ENCODE measurements at regions not wholly inside any gene's neighbourhood (a gene's known extent, or its start where the extent isn't known, plus 50 kb on each side); places are given as distances from the start of the nearest gene placed in this dataset.

- CTCF ChIA-PET, result no interaction called here
- Mint-ChIP-seq H3K4me1 (ENCODE audit: low read depth, unreplicated experiment) (no peaks in the 10 kb centered on the region), H3K36me3 (ENCODE audit: insufficient read depth, unreplicated experiment) (no peaks in the 10 kb centered on the region), H3K27ac (ENCODE audit: unreplicated experiment) (no peak overlapping the region), H3K9me3 (ENCODE audit: low read depth, unreplicated experiment) (peaks cover 3% of the 10 kb centered on the region), H3K27me3 (ENCODE audit: unreplicated experiment) (no peaks in the 10 kb centered on the region), H3K4me3 (ENCODE audit: low read depth, unreplicated experiment) (no peak overlapping the region)
- intact Hi-C loops (cut with micrococcal nuclease; ENCODE audit: unreplicated experiment), result no loop called here
- DNase-seq, result no peak
- TF ChIP-seq CTCF (IDR thresholded peaks at IDR 0.05; ENCODE audit: unreplicated experiment), result no peak
- BruUV-seq (replicated peaks), result no TSS peak
Observed at GRCh38 chr9:91150273-91150997, 211.3 kb downstream of the AUH start.

GRCh38 chr9:91150998-91151717 lies 210.6 kb downstream of the AUH start:
- CTCF ChIA-PET, result no interaction called here
- no peaks in the 10 kb centered on the region for H3K36me3 Mint-ChIP-seq (ENCODE audit: insufficient read depth, unreplicated experiment)
- BruUV-seq (replicated peaks), result no TSS peak
- intact Hi-C loops (cut with micrococcal nuclease; ENCODE audit: unreplicated experiment), result no loop called here
- no peaks in the 10 kb centered on the region for H3K27me3 Mint-ChIP-seq (ENCODE audit: unreplicated experiment)
- TF ChIP-seq CTCF (IDR thresholded peaks at IDR 0.05; ENCODE audit: unreplicated experiment), result no peak
- no peak for DNase-seq
- no peaks in the 10 kb centered on the region for H3K4me1 Mint-ChIP-seq (ENCODE audit: low read depth, unreplicated experiment)
- H3K27ac Mint-ChIP-seq (ENCODE audit: unreplicated experiment), result no peak overlapping the region
- H3K9me3 Mint-ChIP-seq (ENCODE audit: low read depth, unreplicated experiment), result no peaks in the 10 kb centered on the region
- no peak overlapping the region for H3K4me3 Mint-ChIP-seq (ENCODE audit: low read depth, unreplicated experiment)

GRCh38 chr9:91151718-91152095 lies 210.0 kb downstream of the AUH start:
- Mint-ChIP-seq H3K27me3 (ENCODE audit: unreplicated experiment) (no peaks in the 10 kb centered on the region), H3K9me3 (ENCODE audit: low read depth, unreplicated experiment) (no peaks in the 10 kb centered on the region), H3K27ac (ENCODE audit: unreplicated experiment) (no peak overlapping the region), H3K36me3 (ENCODE audit: insufficient read depth, unreplicated experiment) (no peaks in the 10 kb centered on the region), H3K4me1 (ENCODE audit: low read depth, unreplicated experiment) (no peaks in the 10 kb centered on the region), H3K4me3 (ENCODE audit: low read depth, unreplicated experiment) (no peak overlapping the region)
- BruUV-seq (replicated peaks), result no TSS peak
- TF ChIP-seq CTCF (IDR thresholded peaks at IDR 0.05; ENCODE audit: unreplicated experiment), result no peak
- intact Hi-C loops (cut with micrococcal nuclease; ENCODE audit: unreplicated experiment), result no loop called here
- no peak for DNase-seq
- CTCF ChIA-PET, result no interaction called here

GRCh38 chr9:91154686-91155085 lies 207.0 kb downstream of the AUH start:
- TF ChIP-seq CTCF (IDR thresholded peaks at IDR 0.05; ENCODE audit: unreplicated experiment), result no peak
- BruUV-seq (replicated peaks), result no TSS peak
- H3K36me3 Mint-ChIP-seq (ENCODE audit: insufficient read depth, unreplicated experiment), result no peaks in the 10 kb centered on the region
- H3K4me1 Mint-ChIP-seq (ENCODE audit: low read depth, unreplicated experiment), result no peaks in the 10 kb centered on the region
- H3K9me3 Mint-ChIP-seq (ENCODE audit: low read depth, unreplicated experiment), result no peaks in the 10 kb centered on the region
- CTCF ChIA-PET, result no interaction called here
- no peak overlapping the region for H3K27ac Mint-ChIP-seq (ENCODE audit: unreplicated experiment)
- intact Hi-C loops (cut with micrococcal nuclease; ENCODE audit: unreplicated experiment), result no loop called here
- H3K4me3 Mint-ChIP-seq (ENCODE audit: low read depth, unreplicated experiment), result no peak overlapping the region
- H3K27me3 Mint-ChIP-seq (ENCODE audit: unreplicated experiment), result no peaks in the 10 kb centered on the region
- no peak for DNase-seq

Measured in Calu3 (cell line).